ENCODE measurements at regions not wholly inside any gene's neighbourhood (a gene's known extent, or its start where the extent isn't known, plus 50 kb on each side); places are given as distances from the start of the nearest gene placed in this dataset.

DNA sequence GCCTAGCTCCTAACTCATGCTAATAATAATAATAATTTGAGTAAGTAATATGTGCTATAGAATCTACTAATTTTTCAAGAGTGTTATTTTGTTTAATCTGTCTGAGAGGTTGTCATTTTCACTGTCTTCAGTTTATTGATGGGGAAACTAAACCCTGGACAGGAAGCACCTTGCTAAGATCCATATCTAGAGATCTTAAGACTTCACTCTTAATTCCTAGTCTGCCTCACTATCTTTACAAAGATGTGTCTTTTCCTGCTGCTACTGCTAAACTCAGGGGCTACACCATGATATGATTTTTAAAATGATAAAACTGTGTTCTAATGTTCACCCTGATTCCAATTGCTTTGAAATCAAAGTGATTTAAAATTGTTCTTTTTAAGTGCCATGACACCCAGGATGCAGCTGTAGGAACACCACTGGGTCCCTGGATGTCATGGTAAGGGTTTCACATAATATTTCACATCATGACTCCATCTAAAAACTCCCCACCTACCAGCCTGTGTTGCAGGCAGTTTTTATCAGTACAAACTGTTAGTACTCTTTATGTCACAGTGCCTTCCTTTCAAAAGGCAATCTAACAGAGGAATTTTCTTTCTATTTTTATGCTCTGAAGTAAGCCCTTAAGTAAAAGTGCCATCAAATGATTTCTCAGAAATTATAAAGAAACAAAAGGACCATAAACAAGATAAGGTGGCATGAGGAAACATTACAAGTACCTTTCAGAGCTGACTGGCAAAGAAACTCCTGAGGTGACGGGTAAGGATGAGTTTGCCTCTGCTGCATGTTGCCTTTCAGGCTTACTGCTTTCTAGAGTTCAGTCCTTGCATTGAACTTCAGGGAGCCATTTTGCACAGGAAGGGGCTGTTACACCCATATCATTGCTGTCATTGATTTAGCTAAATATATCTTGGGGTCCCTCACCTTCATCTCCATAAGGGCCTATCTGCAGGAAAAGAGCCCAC is 160.1 kb upstream of the SATB1 start:
- H3K27me3 ChIP-seq (replicated peaks; ENCODE audit: control insufficient read depth, insufficient read depth, low read length), result no peaks in the 10 kb centered on the region
- TF ChIP-seq, protein P1, sequence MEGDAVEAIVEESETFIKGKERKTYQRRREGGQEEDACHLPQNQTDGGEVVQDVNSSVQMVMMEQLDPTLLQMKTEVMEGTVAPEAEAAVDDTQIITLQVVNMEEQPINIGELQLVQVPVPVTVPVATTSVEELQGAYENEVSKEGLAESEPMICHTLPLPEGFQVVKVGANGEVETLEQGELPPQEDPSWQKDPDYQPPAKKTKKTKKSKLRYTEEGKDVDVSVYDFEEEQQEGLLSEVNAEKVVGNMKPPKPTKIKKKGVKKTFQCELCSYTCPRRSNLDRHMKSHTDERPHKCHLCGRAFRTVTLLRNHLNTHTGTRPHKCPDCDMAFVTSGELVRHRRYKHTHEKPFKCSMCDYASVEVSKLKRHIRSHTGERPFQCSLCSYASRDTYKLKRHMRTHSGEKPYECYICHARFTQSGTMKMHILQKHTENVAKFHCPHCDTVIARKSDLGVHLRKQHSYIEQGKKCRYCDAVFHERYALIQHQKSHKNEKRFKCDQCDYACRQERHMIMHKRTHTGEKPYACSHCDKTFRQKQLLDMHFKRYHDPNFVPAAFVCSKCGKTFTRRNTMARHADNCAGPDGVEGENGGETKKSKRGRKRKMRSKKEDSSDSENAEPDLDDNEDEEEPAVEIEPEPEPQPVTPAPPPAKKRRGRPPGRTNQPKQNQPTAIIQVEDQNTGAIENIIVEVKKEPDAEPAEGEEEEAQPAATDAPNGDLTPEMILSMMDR (IDR thresholded peaks at IDR 0.05; ENCODE audit: insufficient read depth in 1 of 2, low read depth in 1 of 2, low read length in 1 of 2, severe bottlenecking in 1 of 2, unreplicated experiment in 1 of 2), result no peak
- ChIA-PET CTCF (no interaction called here), POLR2A (no interaction called here)
- H3K4me3 ChIP-seq (ENCODE audit: low read depth, low read length), result no peak overlapping the region
- no peaks in the 10 kb centered on the region for H3K9me3 ChIP-seq
- Mint-ChIP-seq H3K4me3 (ENCODE audit: unreplicated experiment) (no peak overlapping the region), H3K9me3 (ENCODE audit: unreplicated experiment) (no peaks in the 10 kb centered on the region), H3K4me1 (ENCODE audit: low read depth, unreplicated experiment) (no peaks in the 10 kb centered on the region), H3K27ac (ENCODE audit: unreplicated experiment) (no peak overlapping the region), H3K36me3 (ENCODE audit: insufficient read depth, unreplicated experiment) (no peaks in the 10 kb centered on the region), H3K27me3 (ENCODE audit: insufficient read depth, unreplicated experiment) (peaks cover 2% of the 10 kb centered on the region)
- H3K36me3 ChIP-seq (ENCODE audit: control insufficient read depth, insufficient read depth, low read length), result no peaks in the 10 kb centered on the region
- no peaks in the 10 kb centered on the region for H3K4me1 ChIP-seq
- no peak for DNase-seq
- intact Hi-C loops (cut with micrococcal nuclease; ENCODE audit: unreplicated experiment), result no loop called here
- BruUV-seq (replicated peaks), result no TSS peak

DNA sequence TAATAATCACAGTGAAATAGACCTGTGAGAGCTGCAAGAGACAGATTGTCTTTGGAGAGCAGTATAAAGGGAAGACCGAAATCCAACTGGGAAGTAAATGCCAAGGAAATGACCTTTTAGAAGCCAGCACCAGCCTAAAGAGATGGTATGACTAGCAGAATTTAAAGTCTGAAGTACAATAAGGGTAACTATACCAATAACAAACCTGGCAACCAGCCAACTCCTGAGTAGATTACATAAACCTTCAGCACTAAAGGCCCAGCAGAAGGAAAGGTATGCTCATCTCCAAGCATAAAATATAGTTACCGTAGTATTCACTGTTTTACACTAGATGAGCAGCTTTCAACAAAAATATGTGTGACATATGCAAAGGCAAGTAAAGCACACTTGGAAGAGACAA is 155.1 kb upstream of the SATB1 start:
- no peak for DNase-seq
- Mint-ChIP-seq H3K9me3 (ENCODE audit: unreplicated experiment) (no peaks in the 10 kb centered on the region), H3K27ac (ENCODE audit: unreplicated experiment) (no peak overlapping the region), H3K4me3 (ENCODE audit: unreplicated experiment) (no peak overlapping the region), H3K4me1 (ENCODE audit: low read depth, unreplicated experiment) (no peaks in the 10 kb centered on the region), H3K36me3 (ENCODE audit: insufficient read depth, unreplicated experiment) (no peaks in the 10 kb centered on the region), H3K27me3 (ENCODE audit: insufficient read depth, unreplicated experiment) (peaks cover 3% of the 10 kb centered on the region)
- no peaks in the 10 kb centered on the region for H3K4me1 ChIP-seq
- no peaks in the 10 kb centered on the region for H3K27me3 ChIP-seq (replicated peaks; ENCODE audit: control insufficient read depth, insufficient read depth, low read length)
- no peak overlapping the region for H3K4me3 ChIP-seq (ENCODE audit: low read depth, low read length)
- H3K9me3 ChIP-seq, result no peaks in the 10 kb centered on the region
- POLR2A ChIA-PET, result no interaction called here
- H3K36me3 ChIP-seq (ENCODE audit: control insufficient read depth, insufficient read depth, low read length), result no peaks in the 10 kb centered on the region
- CTCF ChIA-PET, result no interaction called here
- TF ChIP-seq, protein P1 (IDR thresholded peaks at IDR 0.05; ENCODE audit: insufficient read depth in 1 of 2, low read depth in 1 of 2, low read length in 1 of 2, severe bottlenecking in 1 of 2, unreplicated experiment in 1 of 2), result no peak
- intact Hi-C loops (cut with micrococcal nuclease; ENCODE audit: unreplicated experiment), result no loop called here
- BruUV-seq (replicated peaks), result no TSS peak

DNA sequence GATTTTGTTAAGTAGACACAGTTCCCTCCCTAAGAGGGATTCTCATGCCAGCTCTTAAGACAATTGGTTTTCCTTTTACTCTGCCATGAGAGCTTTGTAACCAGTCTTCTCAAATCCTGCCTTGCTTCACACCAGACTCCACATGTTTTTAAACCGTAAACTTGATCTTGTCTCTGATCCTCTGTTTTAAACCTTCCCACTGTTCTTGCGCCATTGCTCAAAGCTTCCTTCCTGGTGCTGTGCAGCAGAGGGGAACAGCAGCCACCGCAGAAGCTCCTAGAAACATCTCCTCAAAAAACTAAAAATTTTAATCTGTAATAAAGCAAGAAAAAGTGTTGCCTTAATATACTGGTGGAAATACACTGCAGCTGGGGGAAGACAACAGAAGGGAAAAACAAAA is 154.5 kb upstream of the SATB1 start:
- Mint-ChIP-seq H3K27me3 (ENCODE audit: insufficient read depth, unreplicated experiment) (peaks cover 3% of the 10 kb centered on the region), H3K4me3 (ENCODE audit: unreplicated experiment) (no peak overlapping the region), H3K9me3 (ENCODE audit: unreplicated experiment) (no peaks in the 10 kb centered on the region), H3K27ac (ENCODE audit: unreplicated experiment) (no peak overlapping the region), H3K4me1 (ENCODE audit: low read depth, unreplicated experiment) (no peaks in the 10 kb centered on the region), H3K36me3 (ENCODE audit: insufficient read depth, unreplicated experiment) (no peaks in the 10 kb centered on the region)
- TF ChIP-seq, protein P1 (IDR thresholded peaks at IDR 0.05; ENCODE audit: insufficient read depth in 1 of 2, low read depth in 1 of 2, low read length in 1 of 2, severe bottlenecking in 1 of 2, unreplicated experiment in 1 of 2), result no peak
- Histone ChIP-seq H3K9me3 (no peaks in the 10 kb centered on the region), H3K4me1 (no peaks in the 10 kb centered on the region), H3K36me3 (ENCODE audit: control insufficient read depth, insufficient read depth, low read length) (no peaks in the 10 kb centered on the region), H3K27me3 (replicated peaks; ENCODE audit: control insufficient read depth, insufficient read depth, low read length) (no peaks in the 10 kb centered on the region), H3K4me3 (ENCODE audit: low read depth, low read length) (no peak overlapping the region)
- ChIA-PET POLR2A (no interaction called here), CTCF (no interaction called here)
- intact Hi-C loops (cut with micrococcal nuclease; ENCODE audit: unreplicated experiment), result no loop called here
- DNase-seq, result no peak
- no TSS peak for BruUV-seq (replicated peaks)

All from Caco-2 (cell line).